ENCODE measurements at regions not wholly inside any gene's neighbourhood (a gene's known extent, or its start where the extent isn't known, plus 50 kb on each side); places are given as distances from the start of the nearest gene placed in this dataset.
"Not testable (repeated sequence)": the region's sequence is repeated elsewhere in the genome, so short reads cannot be mapped to it uniquely, and the experiment has no call there.

- DNase-seq (ENCODE audit: low spot score, unreplicated experiment), result no peak
- H3K9me3 Mint-ChIP-seq (ENCODE audit: low read depth), result no peaks in the 10 kb centered on the region
- H3K4me3 Mint-ChIP-seq (ENCODE audit: low read depth), result no peak overlapping the region
- TF ChIP-seq CTCF (IDR thresholded peaks at IDR 0.05; ENCODE audit: unreplicated experiment), result no peak
- no peak overlapping the region for H3K27ac Mint-ChIP-seq
- peaks cover 21% of the 10 kb centered on the region for H3K4me1 Mint-ChIP-seq (ENCODE audit: low read depth)
- no peaks in the 10 kb centered on the region for H3K36me3 Mint-ChIP-seq (ENCODE audit: insufficient read depth)
- no peaks in the 10 kb centered on the region for H3K27me3 Mint-ChIP-seq
Observed at GRCh38 chr6:72559555-72559954, 62.3 kb upstream of the KCNQ5 start.

DNA sequence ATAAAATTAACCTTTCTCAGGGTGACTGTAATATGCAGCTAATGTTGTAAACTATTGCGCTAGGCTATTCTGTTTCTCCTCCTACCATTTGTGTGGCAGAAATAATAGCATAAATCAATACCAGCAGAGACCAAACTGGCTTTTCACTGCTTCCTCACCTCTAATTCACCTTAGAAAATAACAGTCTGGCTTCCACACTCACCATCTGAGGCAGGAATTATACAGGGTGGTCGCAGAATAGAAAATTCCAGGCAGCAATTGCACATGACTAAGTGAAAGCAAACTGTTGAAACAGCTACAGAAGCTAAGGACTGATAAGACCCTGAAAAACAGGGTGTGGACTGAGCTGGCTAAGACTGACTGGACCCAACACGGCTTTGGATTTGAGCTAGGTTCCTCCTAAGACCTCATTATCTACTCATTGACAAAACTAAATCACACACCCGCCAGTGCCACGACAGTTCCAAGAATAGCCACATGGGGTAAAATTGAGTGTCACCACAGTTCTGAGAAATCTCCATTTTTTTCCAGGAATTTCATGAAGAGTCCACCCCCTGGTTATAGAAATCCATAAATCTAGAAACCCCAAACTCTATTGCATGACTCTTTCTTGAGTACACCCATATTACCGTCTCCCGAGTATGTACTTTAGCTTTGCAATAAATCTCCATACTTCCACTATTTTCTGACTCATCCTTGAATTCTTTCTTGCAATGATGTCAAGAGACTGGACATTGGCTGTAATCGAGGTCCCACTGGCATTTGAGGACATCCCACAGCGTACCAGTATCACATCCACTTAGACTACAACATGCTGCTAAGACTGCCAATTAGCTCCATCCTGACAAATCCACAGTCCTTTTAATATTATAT lies 60.9 kb upstream of the KCNQ5 start:
- peaks cover 21% of the 10 kb centered on the region for H3K4me1 Mint-ChIP-seq (ENCODE audit: low read depth)
- DNase-seq (ENCODE audit: low spot score, unreplicated experiment), result no peak
- no peaks in the 10 kb centered on the region for H3K27me3 Mint-ChIP-seq
- TF ChIP-seq CTCF (IDR thresholded peaks at IDR 0.05; ENCODE audit: unreplicated experiment), result peak; percentile 36
- H3K4me3 Mint-ChIP-seq (ENCODE audit: low read depth), result no peak overlapping the region
- H3K9me3 Mint-ChIP-seq (ENCODE audit: low read depth), result no peaks in the 10 kb centered on the region
- H3K36me3 Mint-ChIP-seq (ENCODE audit: insufficient read depth), result no peaks in the 10 kb centered on the region
- peak overlapping the region; percentile 8 for H3K27ac Mint-ChIP-seq

GRCh38 chr6:72561629-72562028 lies 60.2 kb upstream of the KCNQ5 start:
- Mint-ChIP-seq H3K27ac (peak overlapping the region; percentile 8), H3K36me3 (ENCODE audit: insufficient read depth) (no peaks in the 10 kb centered on the region), H3K4me3 (ENCODE audit: low read depth) (no peak overlapping the region), H3K27me3 (no peaks in the 10 kb centered on the region), H3K9me3 (ENCODE audit: low read depth) (no peaks in the 10 kb centered on the region), H3K4me1 (ENCODE audit: low read depth) (peaks cover 18% of the 10 kb centered on the region)
- TF ChIP-seq CTCF (IDR thresholded peaks at IDR 0.05; ENCODE audit: unreplicated experiment), result no peak
- no peak for DNase-seq (ENCODE audit: low spot score, unreplicated experiment)

DNA sequence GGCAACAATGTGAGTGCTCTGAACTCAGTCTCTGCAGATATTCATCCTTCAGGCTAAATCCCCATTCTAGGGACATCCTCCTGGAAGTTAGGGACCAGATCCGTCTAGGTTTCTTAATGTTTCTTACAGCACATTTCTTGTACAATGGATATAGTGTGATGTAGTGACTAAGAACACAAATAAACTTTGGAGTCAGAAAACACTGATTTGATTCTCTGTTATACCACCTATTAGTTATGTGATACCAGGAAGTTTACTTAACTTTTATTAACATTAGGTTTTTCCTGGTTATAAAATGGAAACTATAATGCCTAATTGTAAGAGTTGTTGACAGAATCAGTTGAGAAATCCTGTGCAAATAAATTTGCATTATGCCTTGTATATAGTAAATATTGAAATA lies 57.6 kb upstream of the KCNQ5 start:
- H3K4me3 Mint-ChIP-seq (ENCODE audit: low read depth), result no peak overlapping the region
- H3K4me1 Mint-ChIP-seq (ENCODE audit: low read depth), result peaks cover 17% of the 10 kb centered on the region
- DNase-seq (ENCODE audit: low spot score, unreplicated experiment), result no peak
- no peaks in the 10 kb centered on the region for H3K27me3 Mint-ChIP-seq
- H3K27ac Mint-ChIP-seq, result no peak overlapping the region
- H3K36me3 Mint-ChIP-seq (ENCODE audit: insufficient read depth), result no peaks in the 10 kb centered on the region
- H3K9me3 Mint-ChIP-seq (ENCODE audit: low read depth), result no peaks in the 10 kb centered on the region
- TF ChIP-seq CTCF (IDR thresholded peaks at IDR 0.05; ENCODE audit: unreplicated experiment), result no peak

GRCh38 chr6:72571993-72572392 lies 49.9 kb upstream of the KCNQ5 start:
- H3K9me3 Mint-ChIP-seq (ENCODE audit: low read depth); H3K4me1 Mint-ChIP-seq (ENCODE audit: low read depth); H3K27ac Mint-ChIP-seq; H3K27me3 Mint-ChIP-seq; H3K36me3 Mint-ChIP-seq (ENCODE audit: insufficient read depth); H3K4me3 Mint-ChIP-seq (ENCODE audit: low read depth); DNase-seq (ENCODE audit: low spot score, unreplicated experiment): not testable (repeated sequence)
